Coronary artery (tissue), 2 donors: ENCODE measurements at regions not wholly inside any gene's neighbourhood (a gene's known extent, or its start where the extent isn't known, plus 50 kb on each side); places are given as distances from the start of the nearest gene placed in this dataset.
A peak's percentile ranks its signal among the peaks of the same experiment; 100 is the strongest.

Experiments
- DNase-seq: peaks from one replicate; pipeline ENCODE4 v3.0.0-alpha.2; 2017; ENCODE audit warnings: low spot score
- H3K27ac ChIP-seq, 2 donors: fragments of 200-600 bp; sonication (generic); one replicate each; pipeline ENCODE4 v1.5.1; 2016 to 2019
- H3K4me3 ChIP-seq: fragments of 200-600 bp; sonication (generic); 2 replicates; pipeline ENCODE4 v1.5.1; 2016; ENCODE audit warnings: mild to moderate bottlenecking, moderate library complexity
- CTCF ChIP-seq: fragments of 200-600 bp; sonication (generic); IDR thresholded peaks from one replicate; pipeline ENCODE4 v1.5.1; 2019; ENCODE audit warnings: antibody characterized with exemption

- no peak for DNase-seq
- H3K4me3 ChIP-seq: no peak overlapping the region
- no peak overlapping the region for H3K27ac ChIP-seq
- no peak for TF ChIP-seq CTCF
Measured at GRCh38 chr5:117089001-117089400, 514.4 kb upstream of the SEMA6A start.

DNA sequence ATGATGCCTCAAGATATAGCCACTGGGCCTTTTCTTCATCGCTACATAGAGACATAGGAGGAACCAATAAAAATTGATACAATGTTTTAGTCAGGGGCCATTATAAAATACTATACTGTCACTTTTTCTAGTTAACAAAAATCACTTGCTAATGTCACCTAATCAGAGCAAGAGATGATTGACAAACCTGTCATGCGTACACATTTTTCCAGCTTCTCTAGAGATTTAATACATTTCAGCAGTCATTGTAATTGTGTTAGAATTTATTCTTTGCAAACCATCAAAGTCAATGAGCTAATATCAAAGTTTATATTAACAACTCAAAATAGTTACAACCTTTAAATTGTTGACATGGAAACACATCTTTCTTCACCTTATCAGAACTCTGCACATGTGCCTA lies 513.6 kb upstream of the SEMA6A start:
- no peak for DNase-seq
- TF ChIP-seq CTCF: no peak
- Histone ChIP-seq H3K27ac (no peak overlapping the region), H3K4me3 (no peak overlapping the region)

GRCh38 chr5:117084067-117084466 lies 509.4 kb upstream of the SEMA6A start:
- no peak for DNase-seq
- TF ChIP-seq CTCF: no peak
- H3K27ac ChIP-seq: no peak overlapping the region
- H3K4me3 ChIP-seq: no peak overlapping the region

DNA sequence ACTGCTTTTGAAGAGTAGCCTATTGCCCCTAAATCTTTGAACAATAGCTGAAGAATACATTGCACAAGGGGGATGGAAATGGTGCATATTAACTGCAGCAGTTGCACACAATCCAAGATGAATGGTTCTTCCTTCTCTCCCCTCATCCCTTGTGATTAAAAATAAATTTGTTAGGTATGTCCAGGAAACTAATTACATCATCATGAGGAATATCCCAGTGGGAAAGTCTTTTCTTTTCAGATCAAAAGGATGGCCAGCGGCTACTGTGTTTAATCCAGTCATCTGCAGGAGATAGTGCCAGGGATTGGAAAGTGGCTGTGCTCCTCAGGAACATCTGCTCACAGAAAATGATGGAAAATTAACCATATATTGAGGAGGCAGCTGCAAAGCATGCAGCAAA lies 508.4 kb upstream of the SEMA6A start:
- Histone ChIP-seq H3K27ac (no peak overlapping the region), H3K4me3 (no peak overlapping the region)
- TF ChIP-seq CTCF: no peak
- no peak for DNase-seq

- peak; percentile 12 for TF ChIP-seq CTCF
- Histone ChIP-seq H3K27ac (no peak overlapping the region), H3K4me3 (no peak overlapping the region)
- DNase-seq: no peak
Measured at GRCh38 chr5:117077142-117077541, 502.5 kb upstream of the SEMA6A start.

- Histone ChIP-seq H3K4me3 (no peak overlapping the region), H3K27ac (no peak overlapping the region)
- TF ChIP-seq CTCF: no peak
- no peak for DNase-seq
Measured at GRCh38 chr5:117072439-117072838, 497.8 kb upstream of the SEMA6A start.

- H3K4me3 ChIP-seq: no peak overlapping the region
- no peak for DNase-seq
- no peak for TF ChIP-seq CTCF
- no peak overlapping the region for H3K27ac ChIP-seq
Measured at GRCh38 chr5:117065800-117066199, 491.2 kb upstream of the SEMA6A start.
